OCI-LY7 (cell line): ENCODE measurements at regions not wholly inside any gene's neighbourhood (a gene's known extent, or its start where the extent isn't known, plus 50 kb on each side); places are given as distances from the start of the nearest gene placed in this dataset.
A peak's percentile ranks its signal among the peaks of the same experiment; 100 is the strongest.

Experiments used
- BruUV-seq: library from RNA; stranded (reverse); fragments of 400-500 nt; replicated peaks from 2 replicates; lab custom pipeline; 2021; lab: Mats Ljungman, UMichigan
- CTCF ChIA-PET: fragments of 300-600 bp; sonication (Branson Sonifier 250); formaldehyde crosslinking; loops from one replicate; lab custom pipeline; 2022; ENCODE audit warnings: antibody characterized with exemption; ENCODE audit not compliant: unreplicated experiment; lab: Charles Lee
- POLR2A ChIA-PET: fragments of 300-600 bp; sonication (Branson Sonifier 250); formaldehyde crosslinking; loops from one replicate; lab custom pipeline; 2022; ENCODE audit warnings: antibody characterized with exemption; lab: Charles Lee
- DNase-seq: peaks from one replicate; pipeline ENCODE4 v3.0.0-alpha.2; 2015; ENCODE audit warnings: low spot score
- H2AFZ ChIP-seq: fragments of 200-600 bp; sonication (generic), shearing (Covaris generic); 2 replicates; pipeline ENCODE4 v1.6.1; 2014; ENCODE audit warnings: mild to moderate bottlenecking, antibody characterized with exemption, low read length, moderate library complexity
- H3K27ac ChIP-seq: fragments of 200-600 bp; sonication (generic); 2 replicates; pipeline ENCODE4 v1.5.1; 2014; ENCODE audit warnings: mixed run types, low read depth, mild to moderate bottlenecking, moderate library complexity, low read length, inconsistent platforms; ENCODE audit not compliant: poor library complexity, severe bottlenecking
- H3K36me3 ChIP-seq: fragments of 200-600 bp; sonication (generic); 2 replicates; pipeline ENCODE4 v1.6.1; 2014; ENCODE audit warnings: mild to moderate bottlenecking, antibody characterized with exemption, low read length, moderate library complexity, mixed read lengths; ENCODE audit not compliant: insufficient read depth
- H3K4me1 ChIP-seq: fragments of 200-600 bp; sonication (generic); 2 replicates; pipeline ENCODE4 v1.5.1; 2014; ENCODE audit warnings: mild to moderate bottlenecking, low read length; ENCODE audit not compliant: insufficient read depth, poor library complexity, severe bottlenecking
- H3K4me2 ChIP-seq: fragments of 200-600 bp; sonication (generic); 2 replicates; pipeline ENCODE4 v1.6.1; 2014; ENCODE audit warnings: mild to moderate bottlenecking, low read length
- H3K4me3 ChIP-seq: fragments of 200-600 bp; sonication (generic); 2 replicates; pipeline ENCODE4 v1.5.1; 2014; ENCODE audit warnings: mild to moderate bottlenecking, low read depth, low read length; ENCODE audit not compliant: poor library complexity, severe bottlenecking
- H3K79me2 ChIP-seq: fragments of 200-600 bp; sonication (generic); 2 replicates; pipeline ENCODE4 v1.6.1; 2016; ENCODE audit warnings: low read depth, mild to moderate bottlenecking, low read length, moderate library complexity, mixed read lengths; ENCODE audit not compliant: insufficient read depth
- H3K9me2 ChIP-seq: fragments of 200-600 bp; sonication (generic); 2 replicates; pipeline ENCODE4 v1.6.1; 2016; ENCODE audit warnings: mild to moderate bottlenecking, low read length, mixed read lengths; ENCODE audit not compliant: insufficient read depth
- H3K9me3 ChIP-seq: fragments of 200-600 bp; sonication (generic); 2 replicates; pipeline ENCODE4 v1.6.1; 2014; ENCODE audit warnings: mild to moderate bottlenecking, mixed run types, low read length, mixed read lengths
- H4K20me1 ChIP-seq: fragments of 200-600 bp; sonication (generic); 2 replicates; pipeline ENCODE4 v1.6.1; 2014; ENCODE audit warnings: mild to moderate bottlenecking, antibody characterized with exemption, low read length, moderate library complexity, mixed read lengths; ENCODE audit not compliant: insufficient read depth
- CTCF ChIP-seq: fragments of 200-600 bp; sonication (generic); conservative IDR thresholded peaks from 2 replicates; pipeline ENCODE4 v1.5.1; 2014; ENCODE audit warnings: mild to moderate bottlenecking, antibody characterized with exemption, low read length, moderate library complexity, mixed read lengths
- EZH2phosphoT487 ChIP-seq: fragments of 200-600 bp; sonication (generic); IDR thresholded peaks from 2 replicates; pipeline ENCODE4 v1.6.1; 2018; ENCODE audit warnings: low read depth, borderline replicate concordance, mild to moderate bottlenecking, mixed run types, antibody characterized with exemption, low read length, moderate library complexity, mixed read lengths
- intact Hi-C: fragments of 100-400 bp; cut with micrococcal nuclease; formaldehyde crosslinking; loops from one replicate; pipeline ENCODE4 v1.10.0; 2022; ENCODE audit not compliant: unreplicated experiment

GRCh38 chr7:131098527-131098926, 229.1 kb upstream of the MKLN1 start:
- CTCF ChIA-PET: interaction anchor here (1.1 kb wide), 1 partner anchor 203 kb away, joined by 3 read pairs; no protein-coding TSS in a partner anchor
- BruUV-seq: no TSS peak
- H3K4me3 ChIP-seq: no peak overlapping the region
- H3K36me3 ChIP-seq: peaks cover 68% of the 10 kb centered on the region
- H3K27ac ChIP-seq: no peak overlapping the region
- peak overlapping the region; percentile 38; the same call in 1 of the 2 replicates for H3K4me2 ChIP-seq
- H4K20me1 ChIP-seq: peaks cover 7% of the 10 kb centered on the region
- no peak for TF ChIP-seq EZH2phosphoT487
- no peak for TF ChIP-seq CTCF
- H2AFZ ChIP-seq: no peak overlapping the region
- intact Hi-C loops: no loop called here
- no peaks in the 10 kb centered on the region for H3K9me2 ChIP-seq
- DNase-seq: no peak
- no peaks in the 10 kb centered on the region for H3K9me3 ChIP-seq
- peaks cover 98% of the 10 kb centered on the region for H3K79me2 ChIP-seq
- peaks cover 29% of the 10 kb centered on the region for H3K4me1 ChIP-seq
- POLR2A ChIA-PET: interaction anchor here (0.7 kb wide), 1 partner anchor 29 kb away, joined by 3 read pairs; no protein-coding TSS in a partner anchor

DNA sequence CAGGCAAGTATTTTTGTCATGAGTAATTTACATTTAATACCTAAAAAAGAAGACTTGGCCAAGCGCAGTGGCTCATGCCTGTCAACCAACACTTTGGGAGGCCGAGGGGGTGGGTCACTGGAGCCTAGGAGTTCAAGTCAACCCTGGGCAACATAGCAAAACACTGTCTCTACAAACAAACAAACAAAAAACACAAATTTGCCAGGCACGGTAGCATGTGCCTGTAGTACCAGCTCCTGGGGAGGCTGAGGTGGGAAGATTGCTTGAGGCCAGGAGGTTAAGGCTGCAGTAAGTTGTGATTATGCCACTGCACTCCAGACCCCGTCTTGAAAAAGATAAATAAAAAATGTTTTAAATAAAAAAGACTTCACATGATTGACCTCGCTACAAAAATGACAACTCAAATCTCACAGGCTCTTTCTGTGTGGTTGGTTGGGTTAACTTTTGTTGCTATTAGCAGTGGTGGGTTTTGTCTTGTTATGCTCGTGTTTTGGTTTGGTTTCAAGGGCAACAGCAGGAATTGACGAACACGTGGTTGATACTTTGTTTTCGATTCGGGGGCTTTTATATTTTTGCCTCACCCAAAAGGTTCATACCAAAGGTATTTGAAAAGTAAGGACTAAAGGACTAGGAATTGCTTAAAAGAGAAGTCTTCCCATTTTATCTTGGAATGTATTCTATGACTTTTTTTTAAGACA, 227.2 kb upstream of the MKLN1 start:
- POLR2A ChIA-PET: interaction anchor here (0.7 to 1.0 kb wide), 3 partner anchors 11 to 195 kb away, joined by 3 to 6 read pairs (median 4); no protein-coding TSS in a partner anchor
- no peaks in the 10 kb centered on the region for H3K9me2 ChIP-seq
- H3K27ac ChIP-seq: no peak overlapping the region
- DNase-seq: no peak
- H3K9me3 ChIP-seq: no peaks in the 10 kb centered on the region
- intact Hi-C loops: no loop called here
- peaks cover 48% of the 10 kb centered on the region for H3K4me1 ChIP-seq
- H3K4me3 ChIP-seq: no peak overlapping the region
- H3K4me2 ChIP-seq: peak overlapping the region; percentile 71
- H2AFZ ChIP-seq: no peak overlapping the region
- peaks cover 67% of the 10 kb centered on the region for H3K36me3 ChIP-seq
- peaks cover 27% of the 10 kb centered on the region for H4K20me1 ChIP-seq
- TSS peak; percentile 33 for BruUV-seq
- H3K79me2 ChIP-seq: peaks cover 100% of the 10 kb centered on the region
- CTCF ChIA-PET: no interaction called here
- TF ChIP-seq CTCF: no peak
- TF ChIP-seq EZH2phosphoT487: no peak

GRCh38 chr7:131103997-131104396, 223.7 kb upstream of the MKLN1 start:
- TF ChIP-seq CTCF (no peak), EZH2phosphoT487 (no peak)
- peak overlapping the region; percentile 75 for H3K4me3 ChIP-seq
- H3K4me1 ChIP-seq: peaks cover 41% of the 10 kb centered on the region
- H3K79me2 ChIP-seq: peaks cover 94% of the 10 kb centered on the region
- intact Hi-C loops: no loop called here
- H3K9me2 ChIP-seq: no peaks in the 10 kb centered on the region
- CTCF ChIA-PET: no interaction called here
- DNase-seq: no peak
- peak overlapping the region; percentile 28 for H3K27ac ChIP-seq
- no peak overlapping the region for H2AFZ ChIP-seq
- H4K20me1 ChIP-seq: peaks cover 28% of the 10 kb centered on the region
- no peaks in the 10 kb centered on the region for H3K9me3 ChIP-seq
- H3K4me2 ChIP-seq: peak overlapping the region; percentile 100
- POLR2A ChIA-PET: interaction anchor here (0.6 to 1.5 kb wide), 4 partner anchors 8 to 62 kb away, joined by 3 to 7 read pairs (median 4); no protein-coding TSS in a partner anchor
- no TSS peak for BruUV-seq
- H3K36me3 ChIP-seq: peaks cover 67% of the 10 kb centered on the region
